Prostate gland (tissue), 2 donors: ENCODE measurements at regions not wholly inside any gene's neighbourhood (a gene's known extent, or its start where the extent isn't known, plus 50 kb on each side); places are given as distances from the start of the nearest gene placed in this dataset.

ENCODE experiments used
- DNase-seq: peaks from one replicate; pipeline ENCODE4 v3.0.0-alpha.2; 2019; ENCODE audit warnings: low spot score
- H3K27ac ChIP-seq, 2 donors: fragments of 200-600 bp; sonication (generic); 2 replicates each; pipeline ENCODE4 v1.5.1; 2017 to 2019
- H3K27me3 ChIP-seq: fragments of 200-600 bp; sonication (generic); replicated peaks from 2 replicates; pipeline ENCODE4 v1.5.1; 2019; ENCODE audit not compliant: insufficient read depth
- H3K36me3 ChIP-seq, 2 donors: fragments of 200-600 bp; sonication (generic); 1 replicate in 1 of 2; 2 replicates in 1 of 2; pipeline versions ENCODE4 v1.5.1 to v1.8.1; 2017 to 2019
- H3K4me1 ChIP-seq: fragments of 200-600 bp; sonication (generic); replicated peaks from 2 replicates; pipeline ENCODE4 v1.5.1; 2019
- H3K4me3 ChIP-seq, 2 donors: fragments of 200-600 bp; sonication (generic); 2 replicates each; pipeline ENCODE4 v1.5.1; 2017 to 2019
- H3K9me3 ChIP-seq: fragments of 200-600 bp; sonication (generic); 2 replicates; pipeline ENCODE4 v1.5.1; 2017
- POLR2A ChIP-seq: fragments of 450-650 bp; IDR thresholded peaks from one replicate; pipeline ENCODE4 v1.6.1; 2016; ENCODE audit warnings: antibody characterized with exemption, mild to moderate bottlenecking
- POLR2AphosphoS5 ChIP-seq: sonication (generic); formaldehyde crosslinking; IDR thresholded peaks from one replicate; pipeline ENCODE4 v1.6.1; 2017; ENCODE audit warnings: antibody characterized with exemption
- WGBS: methylation state at CpG from one replicate; pipeline ENCODE4 v1.1.5; 2018; 5-methylcytosine and 5-hydroxymethylcytosine counted together
- intact Hi-C: fragments of 100-400 bp; cut with DNase I; formaldehyde crosslinking; loops from one replicate; pipeline ENCODE4 v1.14.2; 2022
- TF ChIP-seq, protein P1 (sequence below), 4 experiments: fragments of 200-600 bp in 2 of 4; fragments of 450-650 bp in 2 of 4; sonication (generic) in 2 of 4; IDR thresholded peaks; 1 replicate in 3 of 4; 2 replicates in 1 of 4; pipeline ENCODE4 v1.5.1; 2016 to 2019; ENCODE audit warnings: antibody characterized with exemption in 4 of 4, mild to moderate bottlenecking in 2 of 4, moderate library complexity in 2 of 4

DNA sequence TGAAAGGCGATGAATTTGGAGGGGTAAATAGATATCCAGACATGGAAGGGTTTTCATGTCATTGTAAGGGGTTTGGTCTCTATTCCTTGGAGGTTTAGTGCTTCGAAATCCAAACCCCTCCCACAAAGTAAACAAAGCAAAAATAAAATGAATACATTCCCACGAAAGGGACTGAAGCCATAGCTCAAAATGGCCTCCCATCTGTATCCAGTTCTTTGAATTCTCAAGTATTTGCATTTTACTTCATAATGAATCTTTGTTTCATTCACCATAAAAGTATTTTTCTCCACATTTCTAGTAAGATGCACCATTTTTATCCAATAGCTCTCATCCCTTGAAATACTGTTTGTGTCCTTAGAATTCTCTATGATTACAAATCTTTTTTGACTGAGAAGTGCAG lies 103.2 kb upstream of the DTNA start:
- DNase-seq: no peak
- H3K36me3 ChIP-seq: no peaks in the 10 kb centered on the region
- 78% methylated on average over 3 of the region's 3 CpGs for WGBS
- H3K27ac ChIP-seq: no peak overlapping the region
- H3K9me3 ChIP-seq: no peaks in the 10 kb centered on the region
- H3K4me1 ChIP-seq: no peaks in the 10 kb centered on the region
- H3K27me3 ChIP-seq: no peaks in the 10 kb centered on the region
- no peak for TF ChIP-seq POLR2A
- intact Hi-C loops: no loop called here
- H3K4me3 ChIP-seq: no peak overlapping the region

DNA sequence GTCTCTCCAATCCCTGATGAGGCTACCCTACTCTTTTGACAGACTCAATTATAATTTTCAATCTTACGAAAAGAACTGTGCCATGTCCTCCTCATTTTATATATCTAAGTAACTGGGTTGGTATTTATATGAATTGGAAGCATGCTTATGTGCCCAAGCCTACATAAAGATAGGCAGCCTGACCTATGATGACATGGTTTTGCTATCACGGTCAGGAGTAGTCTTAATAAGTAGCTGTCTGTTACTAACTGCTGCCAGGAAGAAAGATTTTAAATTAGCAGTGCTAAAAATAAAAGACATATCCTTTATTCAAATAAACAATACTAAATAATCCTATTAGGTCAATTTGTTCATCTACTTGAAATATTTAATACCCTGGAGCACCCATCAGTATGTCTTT lies 102.0 kb upstream of the DTNA start:
- TF ChIP-seq POLR2AphosphoS5 (no peak), POLR2A (no peak)
- TF ChIP-seq, protein P1, sequence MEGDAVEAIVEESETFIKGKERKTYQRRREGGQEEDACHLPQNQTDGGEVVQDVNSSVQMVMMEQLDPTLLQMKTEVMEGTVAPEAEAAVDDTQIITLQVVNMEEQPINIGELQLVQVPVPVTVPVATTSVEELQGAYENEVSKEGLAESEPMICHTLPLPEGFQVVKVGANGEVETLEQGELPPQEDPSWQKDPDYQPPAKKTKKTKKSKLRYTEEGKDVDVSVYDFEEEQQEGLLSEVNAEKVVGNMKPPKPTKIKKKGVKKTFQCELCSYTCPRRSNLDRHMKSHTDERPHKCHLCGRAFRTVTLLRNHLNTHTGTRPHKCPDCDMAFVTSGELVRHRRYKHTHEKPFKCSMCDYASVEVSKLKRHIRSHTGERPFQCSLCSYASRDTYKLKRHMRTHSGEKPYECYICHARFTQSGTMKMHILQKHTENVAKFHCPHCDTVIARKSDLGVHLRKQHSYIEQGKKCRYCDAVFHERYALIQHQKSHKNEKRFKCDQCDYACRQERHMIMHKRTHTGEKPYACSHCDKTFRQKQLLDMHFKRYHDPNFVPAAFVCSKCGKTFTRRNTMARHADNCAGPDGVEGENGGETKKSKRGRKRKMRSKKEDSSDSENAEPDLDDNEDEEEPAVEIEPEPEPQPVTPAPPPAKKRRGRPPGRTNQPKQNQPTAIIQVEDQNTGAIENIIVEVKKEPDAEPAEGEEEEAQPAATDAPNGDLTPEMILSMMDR (IDR thresholded peaks at IDR 0.05): no peak
- H3K4me1 ChIP-seq: no peaks in the 10 kb centered on the region
- 78% methylated on average over 2 of the region's 2 CpGs for WGBS
- intact Hi-C loops: no loop called here
- no peaks in the 10 kb centered on the region for H3K36me3 ChIP-seq
- H3K27me3 ChIP-seq: no peaks in the 10 kb centered on the region
- no peak overlapping the region for H3K27ac ChIP-seq
- DNase-seq: no peak
- H3K9me3 ChIP-seq: no peaks in the 10 kb centered on the region
- no peak overlapping the region for H3K4me3 ChIP-seq

DNA sequence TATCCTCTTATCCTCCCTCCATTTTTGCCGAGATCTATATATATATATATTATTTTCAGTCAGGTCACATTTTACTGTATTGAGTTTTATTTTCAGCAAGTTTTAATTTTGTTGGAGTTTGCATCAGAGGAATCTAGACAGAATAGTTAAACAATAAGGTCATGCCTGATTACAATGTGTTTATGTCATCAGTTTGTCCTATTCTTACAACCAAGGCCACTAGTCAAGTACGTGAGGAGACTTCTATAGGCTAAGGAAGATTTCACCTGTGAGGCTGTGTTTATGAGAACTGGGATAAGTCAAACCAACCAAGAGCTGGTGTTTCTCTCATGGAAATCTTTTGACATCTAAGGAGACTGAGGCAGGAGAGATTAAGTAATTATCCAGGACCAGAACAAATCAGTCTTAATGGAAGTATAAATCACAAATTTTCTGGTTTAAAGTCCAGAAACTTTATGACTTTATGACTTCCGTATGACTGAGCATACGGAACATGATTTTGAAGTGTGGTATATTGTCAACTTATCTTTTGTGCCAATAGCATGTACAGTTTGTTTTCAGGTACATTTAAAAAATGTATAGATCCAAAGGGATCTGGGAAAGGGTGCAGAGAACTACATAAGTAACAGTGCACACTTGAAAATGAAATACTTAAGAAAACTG lies 100.0 kb upstream of the DTNA start:
- no peaks in the 10 kb centered on the region for H3K9me3 ChIP-seq
- WGBS: 83% methylated on average over 4 of the region's 4 CpGs
- DNase-seq: no peak
- TF ChIP-seq POLR2A (no peak), POLR2AphosphoS5 (no peak)
- TF ChIP-seq, protein P1 (IDR thresholded peaks at IDR 0.05): no peak
- H3K27ac ChIP-seq: no peak overlapping the region
- H3K4me3 ChIP-seq: no peak overlapping the region
- no peaks in the 10 kb centered on the region for H3K27me3 ChIP-seq
- H3K4me1 ChIP-seq: no peaks in the 10 kb centered on the region
- intact Hi-C loops: no loop called here
- H3K36me3 ChIP-seq: no peaks in the 10 kb centered on the region

DNA sequence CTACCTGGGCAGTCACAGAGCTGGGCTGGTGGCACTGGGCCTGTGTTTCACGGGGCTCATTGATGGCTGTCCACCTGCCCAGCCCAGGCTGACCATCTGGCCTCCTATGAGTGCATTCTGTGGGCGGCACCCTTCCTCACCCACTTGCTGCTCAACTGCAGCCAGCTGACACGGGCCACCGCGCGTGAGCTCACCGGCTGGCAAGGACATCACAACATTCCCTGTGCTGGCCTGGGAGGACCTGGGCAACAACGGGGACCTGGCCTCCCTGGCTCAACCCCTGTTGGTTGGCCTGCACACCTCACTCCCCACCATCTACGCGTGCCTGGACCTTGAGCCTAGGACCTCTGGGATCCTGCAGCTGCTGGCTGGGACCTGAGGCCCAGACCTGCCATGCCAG lies 98.2 kb upstream of the DTNA start:
- H3K36me3 ChIP-seq: no peaks in the 10 kb centered on the region
- WGBS: 93% methylated on average over 10 of the region's 10 CpGs
- no peak overlapping the region for H3K4me3 ChIP-seq
- intact Hi-C loops: no loop called here
- H3K4me1 ChIP-seq: no peaks in the 10 kb centered on the region
- no peaks in the 10 kb centered on the region for H3K9me3 ChIP-seq
- DNase-seq: no peak
- TF ChIP-seq POLR2A: no peak
- TF ChIP-seq, protein P1 (IDR thresholded peaks at IDR 0.05): no peak
- no peak for TF ChIP-seq POLR2AphosphoS5
- H3K27ac ChIP-seq: no peak overlapping the region
- H3K27me3 ChIP-seq: no peaks in the 10 kb centered on the region

DNA sequence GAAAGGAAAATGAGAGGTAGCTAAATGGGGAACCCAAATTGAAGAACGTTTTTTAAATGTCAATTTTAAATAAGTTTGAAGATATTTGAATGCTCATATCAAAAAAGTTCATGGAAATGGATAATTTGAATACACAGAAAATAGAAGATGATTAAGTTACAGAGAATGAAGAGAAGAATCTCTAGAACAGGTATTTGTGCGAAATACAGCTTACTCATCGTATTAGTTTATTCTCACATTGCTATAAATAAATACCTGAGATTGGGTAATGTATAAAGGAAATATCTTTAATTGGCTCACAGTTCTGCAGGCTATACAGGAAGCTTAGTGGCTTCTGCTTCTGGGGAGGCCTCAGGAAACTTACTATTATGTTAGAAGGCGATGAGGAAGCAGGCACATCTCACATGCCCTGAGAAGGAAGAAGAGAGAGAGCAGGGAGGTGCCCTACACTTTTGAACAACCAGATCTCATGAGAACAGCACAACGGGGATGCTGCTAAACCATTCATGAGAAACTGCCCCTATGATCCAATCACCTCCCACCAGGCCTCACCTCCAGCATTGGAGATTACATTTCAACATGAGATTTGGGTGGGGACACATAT lies 89.7 kb upstream of the DTNA start:
- H3K27me3 ChIP-seq: no peaks in the 10 kb centered on the region
- no peaks in the 10 kb centered on the region for H3K36me3 ChIP-seq
- no peaks in the 10 kb centered on the region for H3K9me3 ChIP-seq
- intact Hi-C loops: no loop called here
- H3K4me3 ChIP-seq: no peak overlapping the region
- no peak for DNase-seq
- H3K27ac ChIP-seq: no peak overlapping the region
- TF ChIP-seq, protein P1 (IDR thresholded peaks at IDR 0.05): no peak
- TF ChIP-seq POLR2AphosphoS5 (no peak), POLR2A (no peak)
- 91% methylated on average over 5 of the region's 5 CpGs for WGBS
- no peaks in the 10 kb centered on the region for H3K4me1 ChIP-seq
